ENCODE measurements at regions not wholly inside any gene's neighbourhood (a gene's known extent, or its start where the extent isn't known, plus 50 kb on each side); places are given as distances from the start of the nearest gene placed in this dataset.
A peak's percentile ranks its signal among the peaks of the same experiment; 100 is the strongest.

- Histone ChIP-seq H3K9me3 (no peaks in the 10 kb centered on the region), H3K27ac (no peak overlapping the region), H3K4me3 (no peak overlapping the region), H3K4me1 (peaks cover 0 to 22% of the 10 kb centered on the region in 2 donors), H3K36me3 (no peaks in the 10 kb centered on the region), H3K27me3 (no peaks in the 10 kb centered on the region)
- TF ChIP-seq, protein P1, sequence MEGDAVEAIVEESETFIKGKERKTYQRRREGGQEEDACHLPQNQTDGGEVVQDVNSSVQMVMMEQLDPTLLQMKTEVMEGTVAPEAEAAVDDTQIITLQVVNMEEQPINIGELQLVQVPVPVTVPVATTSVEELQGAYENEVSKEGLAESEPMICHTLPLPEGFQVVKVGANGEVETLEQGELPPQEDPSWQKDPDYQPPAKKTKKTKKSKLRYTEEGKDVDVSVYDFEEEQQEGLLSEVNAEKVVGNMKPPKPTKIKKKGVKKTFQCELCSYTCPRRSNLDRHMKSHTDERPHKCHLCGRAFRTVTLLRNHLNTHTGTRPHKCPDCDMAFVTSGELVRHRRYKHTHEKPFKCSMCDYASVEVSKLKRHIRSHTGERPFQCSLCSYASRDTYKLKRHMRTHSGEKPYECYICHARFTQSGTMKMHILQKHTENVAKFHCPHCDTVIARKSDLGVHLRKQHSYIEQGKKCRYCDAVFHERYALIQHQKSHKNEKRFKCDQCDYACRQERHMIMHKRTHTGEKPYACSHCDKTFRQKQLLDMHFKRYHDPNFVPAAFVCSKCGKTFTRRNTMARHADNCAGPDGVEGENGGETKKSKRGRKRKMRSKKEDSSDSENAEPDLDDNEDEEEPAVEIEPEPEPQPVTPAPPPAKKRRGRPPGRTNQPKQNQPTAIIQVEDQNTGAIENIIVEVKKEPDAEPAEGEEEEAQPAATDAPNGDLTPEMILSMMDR (IDR thresholded peaks at IDR 0.05): no peak
- no peak for DNase-seq (ENCODE audit: low spot score)
These were observed 153.5 kb downstream of the MN1 start for GRCh38 chr22:27648074-27648473.

GRCh38 chr22:27648853-27649252 lies 152.7 kb downstream of the MN1 start:
- TF ChIP-seq, protein P1 (IDR thresholded peaks at IDR 0.05): no peak
- Histone ChIP-seq H3K4me1 (peaks cover 0 to 22% of the 10 kb centered on the region in 2 donors), H3K27me3 (no peaks in the 10 kb centered on the region), H3K27ac (no peak overlapping the region), H3K36me3 (no peaks in the 10 kb centered on the region), H3K9me3 (no peaks in the 10 kb centered on the region), H3K4me3 (no peak overlapping the region)
- no peak for DNase-seq (ENCODE audit: low spot score)

DNA sequence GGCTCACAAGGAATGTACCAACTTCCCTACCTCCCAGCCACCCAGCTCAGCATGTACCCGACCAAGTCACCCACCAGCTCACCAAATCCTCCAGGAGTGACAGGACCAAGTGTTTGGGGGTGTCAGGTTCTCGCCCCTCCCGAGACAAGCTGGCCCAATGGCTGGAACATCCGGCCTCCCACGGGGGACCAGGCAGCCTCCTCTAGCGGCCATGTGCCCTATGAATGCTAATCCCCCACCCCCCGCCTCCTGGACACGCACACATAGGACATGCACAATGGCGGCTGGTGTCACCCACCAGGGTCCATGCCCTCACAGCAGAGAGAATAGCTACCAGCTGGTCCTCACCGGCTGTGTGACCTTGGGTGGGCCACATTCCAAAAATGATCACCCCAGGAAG lies 151.0 kb downstream of the MN1 start:
- DNase-seq (ENCODE audit: low spot score): no peak
- peak overlapping the region; percentile 80 to 81 for H3K27ac ChIP-seq
- H3K36me3 ChIP-seq: no peaks in the 10 kb centered on the region
- H3K27me3 ChIP-seq: no peaks in the 10 kb centered on the region
- TF ChIP-seq, protein P1 (IDR thresholded peaks at IDR 0.05): no peak
- H3K4me3 ChIP-seq: no peak overlapping the region
- no peaks in the 10 kb centered on the region for H3K9me3 ChIP-seq
- H3K4me1 ChIP-seq: peaks cover 0 to 27% of the 10 kb centered on the region in 2 donors

GRCh38 chr22:27650985-27651384 lies 150.6 kb downstream of the MN1 start:
- no peak overlapping the region for H3K4me3 ChIP-seq
- TF ChIP-seq, protein P1 (IDR thresholded peaks at IDR 0.05): no peak
- DNase-seq (ENCODE audit: low spot score): no peak
- H3K27ac ChIP-seq: peak overlapping the region; percentile 80 to 81
- H3K27me3 ChIP-seq: no peaks in the 10 kb centered on the region
- H3K9me3 ChIP-seq: no peaks in the 10 kb centered on the region
- H3K36me3 ChIP-seq: no peaks in the 10 kb centered on the region
- H3K4me1 ChIP-seq: peaks cover 0 to 27% of the 10 kb centered on the region in 2 donors

DNA sequence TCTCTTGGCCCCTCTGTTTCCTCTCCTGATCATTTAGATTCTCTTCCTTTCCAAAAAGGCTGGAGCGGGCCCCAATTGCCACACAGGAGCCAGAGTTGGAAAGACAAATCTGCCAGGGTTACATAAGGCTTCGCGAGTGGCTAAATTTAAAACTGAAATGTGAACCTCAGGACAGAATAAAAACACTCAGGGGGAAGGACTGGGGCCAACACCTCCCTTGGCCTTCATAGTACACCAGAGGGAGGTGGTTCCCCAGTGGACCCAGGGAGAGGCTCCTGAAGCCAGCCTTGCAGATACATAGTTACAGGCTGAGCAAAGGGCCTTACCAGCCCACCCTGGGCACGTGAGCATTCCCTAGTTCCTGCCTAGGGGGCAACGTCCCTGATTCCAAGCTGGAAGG lies 150.1 kb downstream of the MN1 start:
- Histone ChIP-seq H3K27me3 (no peaks in the 10 kb centered on the region), H3K27ac (peak overlapping the region; percentile 80 to 81), H3K9me3 (no peaks in the 10 kb centered on the region), H3K4me1 (peaks cover 0 to 27% of the 10 kb centered on the region in 2 donors), H3K4me3 (no peak overlapping the region), H3K36me3 (no peaks in the 10 kb centered on the region)
- DNase-seq (ENCODE audit: low spot score): no peak
- TF ChIP-seq, protein P1 (IDR thresholded peaks at IDR 0.05): no peak

Measured in right atrium auricular region (tissue), 2 donors.